Loucy (cell line): ENCODE measurements at regions not wholly inside any gene's neighbourhood (a gene's known extent, or its start where the extent isn't known, plus 50 kb on each side); places are given as distances from the start of the nearest gene placed in this dataset.

Experiments used
- H2AFZ ChIP-seq: fragments of 200-600 bp; sonication (generic); 2 replicates; pipeline ENCODE4 v1.6.0; 2016; ENCODE audit warnings: antibody characterized with exemption, mild to moderate bottlenecking, low read length, moderate library complexity
- H3F3A ChIP-seq: fragments of 200-600 bp; 2 replicates; pipeline ENCODE4 v1.6.0; 2016; ENCODE audit warnings: antibody characterized with exemption, low read depth, mild to moderate bottlenecking
- H3K27me3 ChIP-seq: fragments of 200-600 bp; sonication (generic); 2 replicates; pipeline ENCODE4 v1.6.1; 2014; ENCODE audit warnings: low read length, mild to moderate bottlenecking; ENCODE audit not compliant: insufficient read depth, poor library complexity, severe bottlenecking
- H3K36me3 ChIP-seq: fragments of 200-600 bp; sonication (generic); 2 replicates; pipeline ENCODE4 v1.6.1; 2016; ENCODE audit warnings: low read length; ENCODE audit not compliant: insufficient read depth
- H3K4me1 ChIP-seq: fragments of 200-600 bp; sonication (generic); 2 replicates; pipeline ENCODE4 v1.5.1; 2014; ENCODE audit warnings: low read length, mild to moderate bottlenecking; ENCODE audit not compliant: insufficient read depth, poor library complexity, severe bottlenecking
- H3K4me2 ChIP-seq: fragments of 200-600 bp; sonication (generic); 2 replicates; pipeline ENCODE4 v1.6.0; 2014; ENCODE audit warnings: antibody characterized with exemption, low read length, low read depth, mild to moderate bottlenecking; ENCODE audit not compliant: poor library complexity, severe bottlenecking
- H3K4me3 ChIP-seq: fragments of 200-600 bp; sonication (generic); 2 replicates; pipeline ENCODE4 v1.5.1; 2014; ENCODE audit warnings: low read length, mild to moderate bottlenecking, mixed read lengths; ENCODE audit not compliant: poor library complexity, severe bottlenecking
- H3K79me2 ChIP-seq: fragments of 200-600 bp; sonication (generic); 2 replicates; pipeline ENCODE4 v1.6.1; 2014; ENCODE audit warnings: low read length; ENCODE audit not compliant: insufficient read depth
- H3K9ac ChIP-seq: fragments of 200-600 bp; sonication (generic); 2 replicates; pipeline ENCODE4 v1.6.0; 2014; ENCODE audit warnings: mild to moderate bottlenecking, low read depth, low read length, moderate library complexity; ENCODE audit not compliant: poor library complexity, severe bottlenecking
- H3K9me2 ChIP-seq: fragments of 200-600 bp; sonication (generic); replicated peaks from 2 replicates; pipeline ENCODE4 v1.6.1; 2016; ENCODE audit warnings: low read depth, low read length, mixed read lengths
- H3K9me3 ChIP-seq: fragments of 200-600 bp; sonication (generic); 2 replicates; pipeline ENCODE4 v1.6.1; 2014; ENCODE audit warnings: mild to moderate bottlenecking, antibody characterized with exemption, low read length, low read depth; ENCODE audit not compliant: insufficient read depth
- H4K20me1 ChIP-seq: fragments of 200-600 bp; sonication (generic); 2 replicates; pipeline ENCODE4 v1.6.0; 2014; ENCODE audit warnings: antibody characterized with exemption, low read length, mild to moderate bottlenecking; ENCODE audit not compliant: insufficient read depth, poor library complexity, severe bottlenecking
- CTCF ChIP-seq: fragments of 200-600 bp; sonication (generic); conservative IDR thresholded peaks from 2 replicates; pipeline ENCODE4 v1.5.1; 2014; ENCODE audit warnings: mild to moderate bottlenecking, antibody characterized with exemption, low read length
- EZH2phosphoT487 ChIP-seq: fragments of 200-600 bp; IDR thresholded peaks from 2 replicates; pipeline ENCODE4 v1.6.1; 2018; ENCODE audit warnings: antibody characterized with exemption, mild to moderate bottlenecking, moderate library complexity, borderline replicate concordance

GRCh38 chr2:15047184-15047583 lies 414.7 kb downstream of the LRATD1 start:
- H3K36me3 ChIP-seq, result no peaks in the 10 kb centered on the region
- no peaks in the 10 kb centered on the region for H3K27me3 ChIP-seq
- no peaks in the 10 kb centered on the region for H3K9me3 ChIP-seq
- H2AFZ ChIP-seq, result no peak overlapping the region
- H3K9me2 ChIP-seq, result no peaks in the 10 kb centered on the region
- no peaks in the 10 kb centered on the region for H3F3A ChIP-seq
- H3K4me1 ChIP-seq, result no peaks in the 10 kb centered on the region
- no peak overlapping the region for H3K4me3 ChIP-seq
- TF ChIP-seq CTCF, result no peak
- TF ChIP-seq EZH2phosphoT487, result no peak
- H3K79me2 ChIP-seq, result no peaks in the 10 kb centered on the region
- H3K9ac ChIP-seq, result no peak overlapping the region
- H4K20me1 ChIP-seq, result no peaks in the 10 kb centered on the region
- H3K4me2 ChIP-seq, result no peak overlapping the region

GRCh38 chr2:15048000-15048399 lies 415.5 kb downstream of the LRATD1 start:
- H3K79me2 ChIP-seq, result no peaks in the 10 kb centered on the region
- no peak overlapping the region for H2AFZ ChIP-seq
- H3K9me3 ChIP-seq, result no peaks in the 10 kb centered on the region
- H3K4me3 ChIP-seq, result no peak overlapping the region
- H3K4me2 ChIP-seq, result no peak overlapping the region
- H3K36me3 ChIP-seq, result no peaks in the 10 kb centered on the region
- H3F3A ChIP-seq, result no peaks in the 10 kb centered on the region
- H3K27me3 ChIP-seq, result no peaks in the 10 kb centered on the region
- H3K4me1 ChIP-seq, result peaks cover 3% of the 10 kb centered on the region
- H4K20me1 ChIP-seq, result no peaks in the 10 kb centered on the region
- no peak overlapping the region for H3K9ac ChIP-seq
- TF ChIP-seq CTCF (peak; percentile 37), EZH2phosphoT487 (no peak)
- no peaks in the 10 kb centered on the region for H3K9me2 ChIP-seq

GRCh38 chr2:15049096-15049993 lies 416.8 kb downstream of the LRATD1 start:
- no peaks in the 10 kb centered on the region for H4K20me1 ChIP-seq
- peaks cover 14% of the 10 kb centered on the region for H3K4me1 ChIP-seq
- H3K36me3 ChIP-seq, result no peaks in the 10 kb centered on the region
- H3K27me3 ChIP-seq, result no peaks in the 10 kb centered on the region
- H3K4me3 ChIP-seq, result no peak overlapping the region
- no peaks in the 10 kb centered on the region for H3K79me2 ChIP-seq
- TF ChIP-seq EZH2phosphoT487 (no peak), CTCF (no peak)
- no peak overlapping the region for H2AFZ ChIP-seq
- no peak overlapping the region for H3K4me2 ChIP-seq
- H3K9me3 ChIP-seq, result no peaks in the 10 kb centered on the region
- no peaks in the 10 kb centered on the region for H3F3A ChIP-seq
- no peaks in the 10 kb centered on the region for H3K9me2 ChIP-seq
- H3K9ac ChIP-seq, result no peak overlapping the region
